Activated T-cell treated with anti-CD3 and anti-CD28 coated beads for 4 hours (primary cell): ENCODE measurements at regions not wholly inside any gene's neighbourhood (a gene's known extent, or its start where the extent isn't known, plus 50 kb on each side); places are given as distances from the start of the nearest gene placed in this dataset.

Source experiments
- DNase-seq: peaks from one replicate; pipeline ENCODE4 v3.0.0-alpha.2; 2020

DNA sequence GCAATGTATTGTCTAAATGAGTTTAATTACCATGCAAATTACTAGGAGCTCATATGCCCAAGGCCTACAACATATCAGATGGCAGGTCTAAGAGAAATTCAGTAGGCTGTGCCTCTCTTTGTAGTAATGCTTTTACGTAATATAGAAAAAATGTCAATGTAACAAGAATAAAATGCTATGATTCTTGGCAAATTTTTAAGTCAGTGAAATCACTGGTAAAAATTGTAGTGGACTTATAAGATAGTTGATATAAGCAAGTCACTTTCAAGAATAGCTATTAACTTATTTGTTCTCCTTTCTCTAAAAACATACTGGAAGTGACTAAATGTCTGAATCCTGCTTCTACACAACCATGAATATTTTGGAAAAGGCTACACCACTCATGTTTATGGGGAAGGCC lies 707.8 kb downstream of the TUSC7 start:
- no peak for DNase-seq

DNA sequence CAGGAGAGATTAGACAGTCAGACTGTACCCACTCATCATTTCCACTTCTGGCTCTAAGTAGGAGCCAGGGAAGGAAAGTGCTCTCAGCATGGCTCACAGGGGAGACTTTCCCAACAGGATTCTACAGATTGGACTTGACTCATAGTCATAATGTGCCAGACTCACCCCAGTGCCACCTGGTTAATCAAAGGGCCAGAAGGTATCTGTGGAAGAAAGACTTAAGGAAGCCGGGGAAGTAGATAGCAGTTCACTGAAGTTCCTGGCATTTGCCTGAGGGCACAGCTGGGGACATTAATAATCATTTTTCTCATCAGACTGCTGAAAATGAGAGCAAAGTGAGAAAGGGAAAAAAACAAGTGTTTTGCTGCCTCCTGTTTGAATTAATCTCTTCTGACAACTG lies 717.5 kb downstream of the TUSC7 start:
- no peak for DNase-seq

DNA sequence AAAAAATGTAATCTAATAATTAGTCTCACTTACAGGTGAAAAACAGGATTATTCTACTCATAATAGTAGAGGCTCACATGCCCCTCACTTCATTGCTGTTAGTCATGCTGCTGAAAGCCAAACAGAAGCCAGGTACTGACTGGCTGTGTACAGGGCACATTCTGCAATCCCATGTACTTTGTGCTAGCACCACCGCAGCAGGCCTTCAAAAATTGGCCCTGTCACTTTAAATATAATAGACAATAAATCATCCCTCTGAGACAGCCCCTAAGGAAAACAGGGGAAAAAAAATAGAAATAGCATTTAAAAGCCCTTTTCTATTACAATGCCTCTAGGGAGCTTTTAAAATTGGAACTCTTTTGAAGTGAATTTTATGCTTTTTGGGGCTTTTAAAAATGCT lies 723.8 kb downstream of the TUSC7 start:
- no peak for DNase-seq

DNA sequence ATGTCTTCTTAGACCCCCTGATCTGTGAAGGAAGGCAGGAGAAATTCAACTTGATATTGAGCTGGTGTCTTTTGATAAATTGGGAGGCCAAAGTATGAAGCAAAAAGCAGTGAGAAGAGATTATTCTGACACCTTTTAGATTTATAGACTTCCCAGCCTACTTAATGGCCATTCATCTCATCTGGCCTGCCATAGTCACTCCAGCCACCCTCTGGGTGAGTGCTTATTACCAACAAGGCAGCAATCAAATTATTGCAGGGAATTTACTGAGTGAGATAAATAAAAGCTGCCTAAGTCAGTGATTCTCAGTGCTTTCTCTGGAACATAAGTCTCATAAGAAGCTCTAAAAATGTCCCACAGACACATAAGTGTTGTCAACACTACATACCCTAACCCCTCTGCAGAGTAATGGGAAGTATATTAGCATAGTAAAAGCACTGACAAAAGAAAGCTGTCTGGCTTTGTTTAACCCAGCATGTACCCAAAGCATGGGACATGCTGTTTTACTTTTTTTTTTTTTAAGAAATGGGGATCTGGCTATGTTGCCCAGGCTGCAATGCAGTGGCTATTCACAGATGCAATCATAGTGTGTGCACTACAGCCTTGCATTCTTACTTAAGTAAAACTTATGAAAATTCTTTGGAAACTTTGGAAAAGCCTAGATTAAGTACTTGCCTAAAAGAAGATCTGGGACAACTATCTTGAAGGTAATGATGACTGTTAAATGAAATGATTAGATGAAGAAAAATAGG lies 725.3 kb downstream of the TUSC7 start:
- no peak for DNase-seq

DNA sequence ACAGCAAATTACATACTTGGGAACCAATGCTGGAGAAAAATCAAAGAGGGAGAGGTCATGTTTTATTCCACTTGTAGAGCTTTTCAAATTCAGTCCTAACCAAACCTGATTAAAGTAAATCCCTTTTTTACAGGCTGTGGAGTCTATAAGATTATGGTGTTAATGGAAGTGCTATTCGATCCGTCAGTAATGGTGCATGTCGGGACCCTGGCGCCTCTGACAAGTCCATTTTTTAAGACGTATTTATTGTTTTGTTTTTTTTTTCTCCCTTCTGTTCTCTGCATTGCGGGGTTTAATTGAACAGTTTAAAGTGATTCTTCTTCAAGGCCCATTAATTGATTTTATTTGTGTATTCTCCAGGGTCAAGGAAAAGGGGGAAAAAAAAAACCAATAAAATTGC lies 725.9 kb downstream of the TUSC7 start:
- no peak for DNase-seq

DNA sequence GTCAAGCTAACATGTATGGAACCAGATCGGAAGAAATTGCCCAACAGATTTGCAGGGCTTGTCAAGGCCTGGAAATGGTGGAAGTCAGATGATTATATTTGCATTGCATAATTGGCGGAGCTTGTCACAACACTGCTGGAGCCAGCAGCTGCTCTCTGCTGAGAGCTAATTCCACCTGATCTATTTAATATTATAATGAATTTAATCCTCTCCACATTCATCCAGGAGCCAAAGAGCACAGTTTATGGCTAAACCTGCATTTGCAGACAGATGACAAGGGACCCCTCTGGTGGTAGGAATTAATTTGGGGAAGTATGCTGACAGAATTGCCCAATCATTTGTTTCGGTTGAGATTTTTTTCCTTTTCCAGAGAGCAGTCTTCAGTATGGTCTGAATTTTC lies 730.2 kb downstream of the TUSC7 start:
- no peak for DNase-seq

DNA sequence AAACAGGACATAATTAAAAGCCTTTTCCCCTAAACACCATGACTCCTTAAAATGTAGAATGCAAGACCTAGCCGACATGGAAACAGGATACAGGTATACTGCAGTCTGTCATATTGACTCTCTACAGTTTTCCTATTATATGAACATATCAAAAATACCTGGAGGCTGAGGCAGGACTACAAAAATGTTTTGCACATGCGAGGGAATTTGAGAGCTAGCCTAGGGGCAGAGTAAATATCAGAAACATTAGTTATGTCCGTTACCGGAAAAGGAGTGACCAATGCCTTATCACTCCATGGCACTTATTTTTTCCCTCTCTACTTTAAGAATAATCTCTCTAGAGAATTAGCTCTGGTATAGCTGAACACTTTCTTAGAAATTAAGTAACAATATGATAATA lies 732.3 kb downstream of the TUSC7 start:
- no peak for DNase-seq

DNA sequence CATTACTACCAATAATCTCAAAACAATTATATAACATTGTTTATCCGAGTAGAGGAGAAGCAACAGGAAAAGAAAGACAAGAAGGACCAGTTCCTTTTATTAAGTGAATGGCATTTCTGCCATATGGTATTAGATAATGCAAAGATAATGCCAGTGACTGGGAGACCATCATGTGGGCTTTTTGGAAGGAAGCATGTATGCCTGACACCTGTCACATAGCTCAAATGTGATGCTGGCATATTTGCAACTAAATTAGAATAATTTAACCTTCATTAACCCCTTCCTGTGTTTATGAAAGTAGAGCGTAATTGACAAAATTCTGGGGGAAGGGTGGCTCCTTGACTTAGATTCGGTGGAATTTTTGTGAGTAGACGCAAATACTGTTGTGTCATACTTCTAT lies 733.0 kb downstream of the TUSC7 start:
- no peak for DNase-seq

DNA sequence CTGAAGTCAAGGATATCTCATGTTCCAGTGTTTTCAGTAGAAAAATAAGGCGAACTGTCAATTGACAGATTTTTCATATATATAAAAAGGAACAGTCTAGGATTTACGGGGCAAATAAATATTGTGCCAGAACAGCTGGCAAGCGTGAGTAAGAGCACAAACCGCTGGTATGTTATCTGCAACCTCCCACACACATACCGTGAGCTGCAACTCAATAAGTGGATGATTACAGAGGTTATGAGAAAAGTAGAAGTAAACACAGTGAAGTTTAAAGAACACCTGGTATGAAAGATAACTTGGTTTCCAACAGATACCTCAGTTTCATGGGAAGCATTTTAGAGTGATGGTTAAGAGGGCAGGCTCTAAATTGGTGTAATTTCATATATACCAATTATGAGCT lies 733.4 kb downstream of the TUSC7 start:
- no peak for DNase-seq

DNA sequence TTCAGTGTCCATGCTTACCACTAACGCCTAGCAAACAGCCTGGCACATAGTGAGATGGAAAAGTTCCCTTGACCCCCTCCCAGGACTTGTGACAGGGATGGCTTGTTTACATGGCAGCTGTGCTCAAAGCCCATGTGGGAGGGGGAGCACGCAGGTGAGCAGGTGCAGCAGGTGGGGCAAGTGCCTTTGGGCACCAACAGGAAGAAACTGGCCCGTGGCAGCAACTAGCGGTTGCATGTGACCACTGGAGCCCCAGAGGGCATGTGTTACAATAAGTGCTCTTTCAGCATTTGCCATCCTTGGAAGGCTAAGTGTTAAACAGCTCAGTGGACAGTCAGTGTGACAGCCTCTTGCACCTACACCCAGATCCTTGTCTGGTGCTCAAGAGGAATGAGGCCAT lies 734.6 kb downstream of the TUSC7 start:
- no peak for DNase-seq

DNA sequence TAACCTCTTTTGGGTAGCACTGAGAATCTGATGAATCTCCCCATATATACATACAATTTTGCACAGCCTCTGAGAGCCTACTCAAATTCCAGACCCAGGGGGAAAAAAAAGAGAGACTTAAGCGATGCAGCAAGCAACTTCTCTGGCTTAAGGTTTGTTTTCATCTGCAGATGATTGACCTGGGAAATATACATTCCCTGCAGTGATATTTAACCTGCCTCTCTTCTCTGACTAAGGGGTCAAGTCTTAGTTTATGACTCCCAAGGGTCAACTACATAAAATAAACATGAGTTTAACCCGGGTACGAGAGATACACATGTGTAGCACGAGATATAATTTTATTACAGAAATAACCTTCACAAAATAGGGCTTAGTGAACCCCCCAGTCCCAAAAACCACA lies 737.8 kb downstream of the TUSC7 start:
- no peak for DNase-seq

DNA sequence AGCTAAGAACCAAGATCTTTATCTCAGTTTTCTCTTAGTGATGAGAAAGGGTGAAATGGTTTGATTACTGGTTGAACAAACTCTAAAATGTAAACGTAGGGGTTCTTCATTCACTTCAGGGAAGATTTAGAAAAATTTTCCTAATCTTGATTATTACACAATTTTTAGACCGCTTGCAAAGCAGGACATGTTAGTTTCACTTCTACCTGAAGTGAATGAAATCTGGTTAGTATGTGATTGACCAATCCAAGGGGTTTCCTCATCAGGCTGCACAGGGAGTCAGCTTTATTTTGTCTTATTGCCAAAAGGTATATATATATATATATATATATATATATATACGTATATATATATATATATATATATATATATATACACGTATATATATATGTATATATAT lies 740.4 kb downstream of the TUSC7 start:
- DNase-seq: no peak

DNA sequence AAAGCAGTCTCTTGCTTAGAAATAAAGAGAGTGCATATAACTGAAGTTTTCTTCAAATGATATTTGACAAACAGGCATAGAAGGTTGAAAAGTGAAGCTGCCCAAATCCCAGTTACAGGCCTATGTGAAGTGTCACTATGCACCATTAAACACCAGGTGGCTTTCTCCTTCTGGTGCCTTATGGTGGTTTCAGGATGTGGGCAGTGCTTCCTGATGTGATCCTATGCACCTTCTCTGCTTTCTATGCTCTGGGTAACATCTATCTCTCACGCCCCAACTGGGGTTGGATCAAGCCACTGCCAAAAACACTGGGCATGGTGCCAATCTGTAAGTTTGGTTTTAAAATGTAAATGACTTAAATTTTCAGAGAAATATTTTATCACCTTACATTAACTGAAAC lies 744.7 kb downstream of the TUSC7 start:
- no peak for DNase-seq

DNA sequence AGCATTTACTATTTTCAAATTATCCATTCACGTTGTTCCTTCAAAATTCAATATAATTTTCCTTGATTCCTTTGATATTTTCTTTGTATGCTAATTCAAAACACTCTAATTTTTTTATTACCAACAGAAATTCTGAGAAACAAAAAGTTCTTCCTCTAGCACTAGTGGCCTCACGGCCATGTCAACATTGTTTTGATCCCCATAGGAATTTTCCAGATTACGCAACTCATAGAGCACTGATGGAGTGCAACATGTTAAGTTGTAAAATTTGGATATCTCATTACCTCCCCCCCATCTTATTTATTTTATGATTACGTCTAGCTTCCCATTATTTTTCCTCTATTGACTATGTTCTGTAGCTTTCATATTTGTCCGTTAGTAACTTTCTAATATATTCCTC lies 745.3 kb downstream of the TUSC7 start:
- DNase-seq: no peak

DNA sequence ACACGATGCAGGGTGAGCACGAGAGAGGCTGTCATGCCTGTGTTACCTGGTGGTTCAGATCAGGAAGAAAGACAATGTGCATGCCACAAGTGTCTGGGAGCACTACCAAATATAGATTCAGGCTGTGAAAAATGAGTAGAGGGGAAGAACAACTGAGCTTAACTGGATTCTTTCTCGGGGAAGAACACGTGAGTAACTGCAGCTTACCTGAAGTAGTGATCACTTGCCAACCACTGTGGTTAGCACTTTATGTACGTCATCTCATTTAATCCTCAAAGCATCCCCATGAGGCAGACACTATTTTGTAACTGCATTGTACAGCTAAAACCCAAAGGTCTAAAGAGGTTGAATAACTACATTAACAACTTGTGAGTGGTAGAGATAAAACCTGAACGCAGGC lies 746.2 kb downstream of the TUSC7 start:
- no peak for DNase-seq

DNA sequence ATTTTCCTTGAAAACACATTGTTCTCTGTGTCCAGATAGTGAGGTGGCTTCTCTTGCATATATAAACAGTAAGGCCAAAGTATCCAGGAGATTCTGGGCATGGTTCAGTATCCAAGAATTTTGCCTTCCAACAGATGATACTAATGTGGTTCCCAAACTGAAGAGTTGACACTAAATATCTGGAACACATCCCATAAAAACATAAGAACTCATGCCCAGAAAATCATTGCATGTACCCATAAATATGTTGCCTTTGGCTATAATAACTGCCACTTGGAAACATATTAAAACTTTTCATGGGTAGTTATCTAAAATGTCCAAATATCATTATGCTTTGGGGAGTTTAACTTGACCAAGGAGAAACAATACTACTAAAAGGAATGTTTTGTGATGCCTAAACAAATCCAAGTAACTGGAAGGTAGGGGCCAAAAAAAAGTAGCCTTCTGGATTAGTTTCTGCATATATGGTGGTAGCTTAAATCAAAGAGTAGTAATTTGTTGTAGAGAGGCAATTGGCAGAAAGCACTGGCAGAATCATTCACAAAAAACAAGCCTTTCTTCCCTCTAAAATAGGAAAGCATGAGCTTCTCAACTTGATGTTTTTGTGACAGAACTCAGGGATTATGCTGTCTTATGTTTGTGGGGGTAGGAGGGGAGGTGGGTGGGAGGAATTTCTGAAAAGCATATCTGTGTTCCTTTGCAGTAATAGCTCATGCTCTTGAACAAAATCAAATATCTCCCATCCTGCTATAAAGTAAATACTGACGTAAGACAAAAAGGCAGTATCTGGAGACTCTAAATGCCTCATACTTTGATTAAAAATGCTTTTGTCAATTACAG lies 753.9 kb downstream of the TUSC7 start:
- no peak for DNase-seq

DNA sequence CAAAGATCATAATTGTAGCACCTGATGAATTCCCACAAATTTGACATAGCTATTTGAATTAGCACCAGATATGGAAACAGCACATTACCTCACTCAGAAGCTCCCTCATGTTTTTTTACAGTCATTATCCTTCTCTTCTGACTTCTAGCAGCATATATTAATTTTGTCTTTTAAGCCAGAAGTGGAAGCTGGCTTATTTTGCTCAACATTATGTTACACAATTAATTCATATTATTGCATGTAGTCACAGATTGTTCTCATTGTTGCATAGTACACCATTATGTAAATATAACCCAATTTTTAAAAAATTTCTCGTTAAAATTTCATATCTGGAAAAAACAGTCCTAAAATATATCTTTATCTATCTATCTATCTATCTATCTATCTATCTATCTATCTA lies 762.3 kb downstream of the TUSC7 start:
- no peak for DNase-seq

DNA sequence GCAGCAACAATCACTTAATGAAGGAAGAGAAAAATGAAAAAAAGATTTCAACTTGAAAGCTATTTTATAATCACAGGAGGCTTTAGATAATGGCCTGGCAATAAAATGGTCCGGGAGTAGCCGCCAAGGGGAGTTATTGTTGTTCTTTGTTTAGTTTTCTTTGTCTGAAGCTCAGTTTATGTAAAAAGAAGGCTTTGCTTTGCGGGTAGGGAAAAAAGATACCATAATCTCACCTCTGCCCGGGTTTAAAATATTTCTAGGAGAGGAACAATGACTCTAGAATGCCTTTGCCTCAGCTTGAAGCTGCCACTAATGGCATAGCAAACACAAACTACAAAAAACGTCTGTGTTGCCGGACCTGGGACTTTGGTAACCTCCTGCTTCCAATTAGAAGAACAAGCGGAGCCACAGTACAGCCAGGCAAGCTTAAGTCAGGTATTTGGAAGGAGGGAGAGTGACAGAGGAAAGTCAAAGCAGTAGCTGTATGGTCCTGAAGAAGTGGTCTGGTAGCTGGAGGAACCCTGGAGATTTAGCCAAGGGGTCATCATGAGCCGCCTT lies 764.5 kb downstream of the TUSC7 start:
- no peak for DNase-seq

DNA sequence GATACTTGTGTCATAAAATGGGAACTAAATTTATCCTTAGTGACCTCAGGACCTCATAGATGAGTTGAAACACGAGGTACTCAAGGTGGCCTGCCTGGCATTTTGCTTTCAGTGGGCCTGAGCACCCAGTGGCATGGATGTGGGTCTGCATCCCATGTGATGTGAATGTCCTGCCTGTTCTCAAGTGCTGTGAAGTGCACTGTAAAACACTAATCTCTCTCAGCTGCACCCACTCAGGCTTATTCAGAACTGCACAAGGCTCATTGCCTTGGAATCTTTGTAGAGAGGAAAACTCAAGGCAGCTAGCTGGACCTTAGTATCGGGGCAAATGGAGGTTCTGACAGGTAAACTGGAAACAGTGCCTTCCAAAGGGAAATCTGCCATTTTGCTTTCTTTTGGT lies 767.0 kb downstream of the TUSC7 start:
- DNase-seq: no peak

DNA sequence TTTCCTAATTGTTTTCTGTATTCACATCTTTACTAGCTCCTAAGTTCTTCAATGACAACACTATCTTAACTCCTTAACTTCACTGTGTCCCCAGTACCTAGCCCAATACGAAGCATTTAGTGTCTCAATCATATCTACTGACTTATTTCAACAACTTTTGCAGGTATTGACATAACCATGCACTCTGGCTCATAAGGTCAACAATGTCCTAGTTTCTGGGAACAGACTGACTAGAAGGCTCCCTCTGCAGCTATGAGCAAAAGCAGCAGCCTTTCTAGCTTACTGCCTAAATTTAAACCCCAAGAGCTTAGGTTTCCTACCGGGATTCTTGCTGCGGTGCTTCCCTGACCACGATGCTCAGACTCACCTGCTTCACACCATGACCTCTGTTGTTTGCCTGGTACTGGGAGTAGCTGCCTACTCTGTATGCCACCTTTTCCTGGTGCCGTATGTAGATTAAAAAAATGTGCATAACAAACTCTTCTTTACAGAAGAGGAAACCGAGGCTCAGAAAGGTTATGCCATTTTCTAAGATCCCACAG lies 767.7 kb downstream of the TUSC7 start:
- DNase-seq: no peak

DNA sequence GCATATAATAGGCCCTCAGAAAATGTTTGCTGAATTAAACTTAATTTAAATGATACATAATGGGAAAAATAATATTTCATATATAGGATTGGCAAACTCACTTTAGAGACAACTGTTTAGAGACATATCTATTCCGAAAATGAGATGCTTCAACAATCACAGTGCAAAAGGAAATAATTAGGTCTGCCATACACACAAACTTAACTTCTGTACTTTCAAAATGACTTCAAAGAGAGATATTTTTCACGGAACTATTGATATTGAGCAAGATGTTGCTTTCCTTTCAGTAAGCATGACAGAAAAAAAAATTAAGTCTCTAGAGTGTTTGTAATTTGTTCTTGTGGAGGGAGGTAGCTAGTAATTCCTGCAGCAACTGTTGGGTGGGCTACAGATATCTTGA lies 769.5 kb downstream of the TUSC7 start:
- DNase-seq: no peak

DNA sequence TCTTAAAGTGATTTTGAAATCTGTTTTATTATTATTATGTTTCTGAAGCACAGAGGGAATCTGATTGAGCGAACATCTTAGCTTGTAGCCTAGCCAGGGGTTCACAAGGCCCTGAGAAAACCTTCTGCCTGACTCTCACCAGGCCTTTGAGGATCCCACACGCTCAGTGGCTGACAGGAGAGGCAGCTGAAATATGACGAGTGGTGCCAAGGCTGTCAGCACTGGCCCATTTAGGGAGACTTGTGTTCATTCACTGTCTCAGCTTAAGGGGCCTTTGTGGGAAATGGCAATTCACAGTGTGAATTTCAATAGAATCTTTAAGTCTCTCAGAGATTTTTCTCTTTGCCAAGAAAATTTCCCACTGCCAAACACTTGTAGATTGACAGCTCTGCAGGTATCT lies 770.9 kb downstream of the TUSC7 start:
- DNase-seq: no peak

DNA sequence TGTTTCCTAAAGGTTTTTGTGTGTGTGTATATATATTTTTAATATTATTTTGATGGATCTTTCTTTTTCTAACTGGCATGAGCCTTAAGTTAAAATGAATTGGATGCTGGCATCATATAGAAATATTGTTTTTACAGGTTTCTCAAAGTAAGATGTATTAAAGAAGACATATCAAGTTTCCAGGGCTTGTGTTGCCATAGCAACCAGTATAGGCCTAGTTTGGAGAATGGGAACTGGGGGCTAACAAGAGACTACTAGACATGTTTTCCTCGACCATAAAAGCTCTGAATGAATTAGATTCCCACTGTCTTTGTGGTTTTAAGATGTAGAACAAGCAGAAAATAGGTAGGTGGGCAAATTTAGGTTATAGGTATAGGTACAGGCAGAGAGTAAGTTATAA lies 771.4 kb downstream of the TUSC7 start:
- DNase-seq: no peak

DNA sequence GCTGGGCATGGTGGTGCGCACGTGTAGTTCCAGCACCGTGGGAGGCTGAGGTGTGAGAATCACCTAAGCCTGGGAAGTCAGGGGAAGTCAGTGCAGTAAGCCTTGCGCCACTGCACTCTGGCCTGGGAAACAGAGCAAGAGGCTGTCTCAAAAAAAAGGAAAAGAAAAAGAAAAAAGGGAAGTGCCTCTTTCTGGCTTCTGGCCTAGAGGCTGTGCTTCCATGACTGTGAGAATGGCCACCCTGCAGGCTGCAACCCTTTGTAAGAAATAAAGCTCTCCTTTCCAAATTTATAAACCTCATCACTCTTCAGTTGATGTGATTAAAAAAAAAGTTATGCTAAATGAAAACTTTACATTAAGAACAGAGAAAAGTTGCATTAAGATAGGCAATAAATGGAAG lies 774.3 kb downstream of the TUSC7 start:
- no peak for DNase-seq
